MM.1S (cell line): ENCODE measurements at regions not wholly inside any gene's neighbourhood (a gene's known extent, or its start where the extent isn't known, plus 50 kb on each side); places are given as distances from the start of the nearest gene placed in this dataset.

Experiments
- CTCF ChIP-seq: fragments of 300-600 bp; sonication (generic); IDR thresholded peaks from 2 replicates; pipeline ENCODE4 v1.5.1; 2016; ENCODE audit warnings: antibody characterized with exemption, low read length, mixed read lengths
- EZH2 ChIP-seq: fragments of 300-600 bp; sonication (generic); optimal IDR thresholded peaks from 2 replicates; pipeline ENCODE3; 2017; ENCODE audit warnings: low read depth, mild to moderate bottlenecking, antibody characterized with exemption, low read length, mixed read lengths

GRCh38 chr6:117837261-117837660 is 69.8 kb upstream of the SLC35F1 start:
- TF ChIP-seq CTCF (no peak), EZH2 (no peak)
